GM19397 (cell line): ENCODE measurements at regions not wholly inside any gene's neighbourhood (a gene's known extent, or its start where the extent isn't known, plus 50 kb on each side); places are given as distances from the start of the nearest gene placed in this dataset.

Experiments
- ATAC-seq: cut with Tn5 transposase; IDR thresholded peaks from one replicate; pipeline ENCODE4 v1.9.1; 2021; ENCODE audit warnings: mild to moderate bottlenecking, moderate library complexity; ENCODE audit not compliant: unreplicated experiment

DNA sequence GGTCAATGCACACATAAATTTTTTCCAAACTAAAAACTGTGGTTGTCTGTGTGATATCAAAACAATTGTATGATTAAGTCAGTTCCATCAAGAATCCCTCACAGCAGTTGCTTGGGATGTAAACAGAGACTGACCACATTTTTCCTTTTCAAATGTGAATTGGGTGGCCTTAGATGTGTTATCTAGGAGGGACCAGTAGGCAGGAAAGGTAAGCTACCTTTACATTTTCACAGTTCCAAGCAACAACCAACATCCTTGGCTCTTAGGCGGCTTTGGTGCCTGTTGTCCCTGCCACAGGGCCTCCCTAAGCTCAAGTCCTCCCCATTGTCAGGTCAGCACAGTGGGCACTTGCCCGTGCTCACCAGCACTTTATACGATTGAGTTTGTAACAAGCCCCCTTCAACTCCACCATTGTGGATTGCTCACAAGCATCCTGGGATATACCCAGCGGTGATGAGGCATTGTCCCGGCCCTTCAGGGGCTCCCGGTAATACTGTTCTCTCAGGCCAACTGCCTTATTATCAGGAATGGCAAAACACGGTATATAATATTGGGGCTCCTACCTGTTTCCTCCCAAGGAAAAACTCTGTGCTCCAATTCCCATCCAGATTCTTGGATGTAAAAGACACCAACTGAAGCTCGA, 114.9 kb upstream of the ANKRD1 start:
- no peak for ATAC-seq

DNA sequence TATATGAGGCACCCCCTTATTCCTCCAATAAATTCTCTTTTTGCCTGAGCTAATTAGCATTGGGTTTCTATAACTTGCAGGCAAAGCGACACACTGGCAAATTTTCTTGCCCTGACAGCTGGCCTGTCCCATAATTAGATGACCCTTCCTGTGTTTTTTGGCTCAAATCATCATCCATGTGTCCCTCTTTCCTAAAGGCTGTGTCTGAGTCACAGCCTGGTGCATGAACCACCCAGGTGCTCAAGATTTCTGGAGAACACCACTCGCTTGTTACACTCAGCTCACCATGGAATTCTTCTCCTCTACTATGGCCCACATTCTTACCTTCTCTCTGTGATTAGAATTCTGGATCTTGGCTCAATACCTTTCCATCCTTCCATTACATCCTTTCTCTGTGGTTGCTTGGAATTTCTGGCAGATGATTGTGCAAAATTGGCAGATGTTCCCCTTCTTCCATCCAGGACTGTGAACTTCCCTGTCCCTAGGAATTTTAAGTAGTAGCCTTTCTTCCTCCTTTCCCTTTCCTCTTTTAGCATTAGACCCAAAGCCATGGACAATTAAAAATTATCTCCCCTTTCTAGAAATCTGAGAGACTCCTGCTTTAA, 116.0 kb upstream of the ANKRD1 start:
- no peak for ATAC-seq

DNA sequence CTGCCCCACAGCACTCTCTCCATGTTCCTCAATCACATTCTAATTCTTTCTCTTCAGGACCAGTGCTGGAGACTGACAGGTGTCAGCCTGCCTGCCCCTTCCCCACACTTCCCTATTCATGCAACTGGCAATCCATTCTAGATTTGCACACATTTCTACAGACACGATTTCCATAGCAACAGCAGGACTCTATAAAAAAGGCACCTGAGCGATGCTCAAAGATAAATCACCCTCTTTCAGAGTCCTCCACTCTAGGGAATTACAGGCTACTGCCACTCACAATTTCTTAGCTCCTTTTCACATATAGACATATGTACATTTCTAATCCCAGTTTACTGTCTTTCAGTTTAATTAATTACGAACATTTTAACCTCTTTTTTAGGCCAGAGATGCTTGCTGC, 118.1 kb upstream of the ANKRD1 start:
- no peak for ATAC-seq

DNA sequence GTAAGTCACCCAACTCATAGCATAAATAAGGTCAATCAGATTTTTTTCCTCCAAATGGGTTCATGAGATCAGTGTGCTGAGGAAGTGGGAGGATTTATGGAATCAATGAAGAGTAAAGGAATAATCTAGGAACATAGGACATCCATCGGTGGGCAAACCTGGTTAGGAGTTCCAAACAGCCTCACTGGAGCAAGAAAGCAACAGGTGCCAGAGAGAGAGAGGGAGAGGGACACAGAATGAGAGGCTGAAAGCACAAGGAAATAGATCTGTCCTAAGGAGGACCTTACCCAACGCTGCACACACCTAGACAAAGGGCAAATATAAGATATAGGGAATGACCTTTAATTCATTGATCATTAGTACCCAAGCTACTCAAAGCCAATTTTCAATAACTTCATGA, 119.5 kb upstream of the ANKRD1 start:
- ATAC-seq, result no peak

DNA sequence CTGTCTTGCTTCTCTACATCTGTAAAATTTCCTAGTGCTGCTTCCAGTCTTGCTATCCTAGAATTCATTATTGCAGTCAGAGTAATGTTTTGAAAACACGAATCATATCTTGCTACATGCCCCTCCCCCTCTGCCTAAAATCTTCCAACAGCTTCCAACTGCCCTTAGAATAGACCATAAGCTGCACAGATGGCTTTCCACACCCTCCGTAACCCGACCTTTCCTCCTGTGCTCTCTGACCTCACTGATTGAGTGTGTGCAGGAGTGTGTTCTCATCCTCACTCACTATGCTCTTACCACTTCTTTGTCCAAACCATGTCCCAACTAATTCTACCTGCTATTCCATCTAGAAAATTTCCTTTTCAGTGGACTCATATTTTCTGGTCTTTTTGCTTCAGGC, 121.2 kb upstream of the ANKRD1 start:
- ATAC-seq, result no peak

DNA sequence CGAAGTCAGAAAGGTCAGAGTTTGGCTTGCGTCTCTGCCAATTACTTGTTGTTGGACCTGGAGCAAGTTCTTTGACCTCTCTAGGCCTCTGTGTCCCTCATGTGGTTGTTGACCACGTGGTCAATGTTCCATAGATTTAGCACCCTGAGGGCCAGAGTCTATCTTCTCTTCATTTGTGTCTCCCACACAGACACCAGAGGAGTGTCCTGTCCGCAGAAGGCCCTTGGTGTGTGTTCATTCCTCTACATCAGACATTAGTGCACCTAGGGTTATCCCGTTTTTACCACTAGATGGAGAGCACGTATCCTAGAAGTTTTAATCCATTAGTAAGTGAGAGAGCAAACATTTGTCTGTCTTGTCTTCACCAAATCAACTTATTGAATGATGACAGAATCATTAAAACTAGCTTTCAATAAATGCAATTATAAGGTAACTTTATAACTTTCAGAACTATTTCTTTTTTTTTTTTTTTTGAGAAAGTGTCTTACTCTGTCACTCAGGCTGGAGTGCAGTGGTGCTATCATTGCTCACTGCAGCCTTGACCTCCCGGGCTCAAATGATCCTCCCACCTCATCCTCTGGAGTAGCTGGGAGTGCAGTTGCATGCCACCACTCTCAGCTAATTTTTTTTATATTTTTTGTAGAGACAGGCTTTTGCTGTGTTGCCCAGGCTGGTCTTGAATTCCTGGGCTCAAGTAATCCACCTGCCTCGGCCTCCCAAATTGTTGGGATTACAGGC, 122.5 kb upstream of the ANKRD1 start:
- no peak for ATAC-seq

DNA sequence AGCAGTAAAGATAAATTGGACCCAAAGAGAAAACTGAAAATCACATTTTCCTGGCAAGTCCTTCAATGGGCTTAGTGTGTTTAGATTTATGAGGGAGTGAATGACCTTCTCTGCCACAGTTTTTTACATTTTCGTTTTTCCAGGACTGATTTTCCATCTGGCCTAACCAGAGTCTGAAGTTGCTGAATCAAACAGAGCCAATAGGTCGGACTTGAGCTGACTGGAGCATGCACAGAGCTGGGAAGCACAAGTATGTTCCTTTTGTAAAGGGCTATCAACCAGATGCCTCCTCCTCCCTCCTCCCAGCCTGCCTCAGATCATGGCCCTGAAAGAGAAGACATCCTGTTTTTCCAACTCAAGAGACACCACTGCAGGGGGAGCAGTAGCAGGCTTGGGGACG, 126.0 kb upstream of the ANKRD1 start:
- ATAC-seq, result no peak

DNA sequence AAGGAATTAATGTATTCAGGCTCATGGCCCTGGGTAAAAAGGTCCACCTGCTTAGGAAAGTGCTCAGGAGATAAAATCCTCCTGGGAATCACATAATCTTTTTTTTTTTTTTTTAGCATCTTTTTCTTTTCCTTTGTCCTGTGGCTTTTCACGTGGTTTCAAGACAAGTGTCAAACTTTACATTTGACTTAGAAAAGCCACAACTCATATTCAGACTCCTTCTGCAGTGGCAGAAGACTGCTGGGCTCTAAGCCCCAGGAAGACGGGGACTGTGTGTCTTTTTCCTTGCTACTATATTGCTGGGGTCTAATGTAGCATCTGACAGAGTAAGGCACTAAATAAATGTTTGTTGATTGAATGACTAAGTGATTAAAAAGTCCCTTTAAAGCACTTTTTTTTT, 127.5 kb upstream of the ANKRD1 start:
- ATAC-seq, result no peak

DNA sequence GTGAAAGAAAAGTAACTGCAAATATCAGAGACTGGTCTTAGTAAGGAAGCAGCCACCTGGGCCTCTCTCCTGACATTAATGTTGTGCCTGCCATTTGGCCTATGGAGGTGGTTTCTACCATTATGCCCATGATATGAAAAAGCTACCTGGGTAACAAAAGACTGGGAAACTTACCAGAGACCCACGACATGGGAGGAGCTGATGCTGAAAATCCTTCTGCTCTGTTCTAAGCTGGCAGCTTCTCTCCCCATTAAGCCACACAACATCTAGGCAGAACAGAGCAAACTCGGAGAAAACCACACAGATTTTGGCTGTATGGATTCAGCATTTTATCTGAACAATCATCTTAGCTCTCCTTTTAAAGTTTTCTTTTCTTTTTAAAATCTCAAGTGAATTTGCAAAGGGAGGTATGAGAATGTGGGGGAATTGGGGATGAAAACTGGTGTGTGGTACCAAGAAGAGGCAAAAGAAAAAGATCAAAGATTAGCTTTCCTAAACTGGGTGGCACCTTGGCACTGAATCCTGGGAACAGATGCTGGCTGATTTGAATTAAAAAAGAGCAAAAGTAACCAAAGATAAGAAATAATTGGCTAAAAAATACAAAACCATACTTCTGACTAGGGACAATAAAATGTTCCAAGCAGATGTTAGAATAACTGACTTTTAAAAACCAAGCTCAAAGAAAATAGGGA, 128.6 kb upstream of the ANKRD1 start:
- no peak for ATAC-seq

DNA sequence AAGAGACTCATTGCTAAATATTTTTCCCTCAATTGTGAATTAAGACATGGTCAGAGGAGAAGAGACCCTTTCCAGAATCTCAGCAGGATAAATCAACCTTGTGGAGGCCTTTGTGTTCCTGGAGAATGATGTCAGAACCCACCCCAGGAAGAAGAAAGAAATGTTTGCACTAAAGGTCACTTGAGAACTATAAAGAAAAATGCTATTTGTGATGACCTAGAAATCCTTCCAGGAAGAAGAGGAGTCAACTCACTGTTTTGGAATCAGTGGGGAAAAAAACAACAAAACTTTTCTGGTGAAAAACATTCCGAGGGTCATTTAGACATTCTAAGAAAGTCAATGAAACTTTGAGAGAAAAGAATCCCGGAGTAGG, 129.1 kb upstream of the ANKRD1 start:
- no peak for ATAC-seq

DNA sequence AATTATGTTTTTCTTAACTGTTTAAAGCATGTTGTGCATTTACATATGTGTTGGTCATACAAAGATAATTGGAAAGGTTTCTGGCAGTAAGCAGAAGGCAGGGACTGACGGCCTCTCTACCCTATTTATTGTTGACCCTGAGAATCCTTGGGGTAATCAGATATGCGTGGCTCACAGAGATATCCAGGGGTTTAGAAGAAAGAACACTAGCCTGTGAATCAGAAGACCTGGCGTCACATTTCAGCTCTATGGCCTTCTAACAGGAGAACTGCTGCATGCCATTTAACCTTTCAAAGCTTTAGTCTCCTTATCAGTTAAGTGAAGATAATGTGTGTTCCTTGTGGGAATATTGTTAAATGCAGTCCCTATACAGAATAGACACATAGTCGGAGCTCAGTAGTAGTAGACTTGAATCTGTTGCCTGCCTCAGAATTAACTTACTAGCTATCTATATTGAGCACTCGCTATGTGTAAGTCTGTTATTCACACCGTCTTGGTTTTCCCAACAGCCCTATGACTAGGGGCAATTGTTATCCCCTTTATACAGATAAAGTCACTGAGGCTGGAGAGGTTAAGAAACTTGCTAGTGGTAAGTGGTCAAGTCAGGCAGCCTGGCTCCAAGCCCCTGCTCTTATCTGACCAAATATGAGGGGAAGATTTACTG, 129.6 kb upstream of the ANKRD1 start:
- no peak for ATAC-seq

DNA sequence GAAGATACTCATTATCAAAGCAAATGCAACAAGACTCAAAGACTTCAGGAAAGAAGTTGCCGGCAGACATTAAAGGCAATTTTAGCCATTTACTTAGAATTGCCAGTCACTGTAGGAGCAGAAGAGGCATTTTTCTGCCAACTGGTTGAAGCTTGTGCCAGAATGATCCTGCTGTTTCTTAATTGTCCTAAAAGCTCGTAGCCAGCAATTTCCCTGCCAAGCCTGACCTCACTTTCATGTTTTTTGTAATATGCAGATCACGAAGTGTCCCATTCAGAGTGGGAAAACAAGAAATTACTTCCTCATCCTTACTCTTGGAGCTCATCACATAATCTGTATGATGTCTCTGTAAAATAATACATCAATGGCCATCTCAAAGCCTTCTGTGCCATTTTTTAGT, 130.9 kb upstream of the ANKRD1 start:
- ATAC-seq, result no peak

DNA sequence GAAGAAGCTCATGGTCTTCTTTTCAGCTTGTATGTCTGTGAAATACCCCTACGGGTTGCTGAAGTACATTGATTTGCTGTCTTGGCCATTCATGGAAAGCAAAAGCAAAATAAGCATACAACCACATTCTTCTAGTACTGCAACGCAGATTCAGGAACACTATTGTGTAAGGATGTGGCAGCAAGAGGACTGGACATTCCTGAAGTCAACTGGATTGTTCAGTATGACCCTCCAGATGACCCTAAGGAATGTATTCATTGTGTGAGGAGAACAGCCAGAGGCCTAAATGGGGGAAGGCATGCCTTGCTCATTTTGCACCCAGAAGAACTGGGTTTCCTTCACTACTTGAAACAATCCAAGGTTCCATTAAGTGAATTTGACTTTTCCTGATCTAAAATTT, 133.4 kb upstream of the ANKRD1 start:
- ATAC-seq, result no peak

DNA sequence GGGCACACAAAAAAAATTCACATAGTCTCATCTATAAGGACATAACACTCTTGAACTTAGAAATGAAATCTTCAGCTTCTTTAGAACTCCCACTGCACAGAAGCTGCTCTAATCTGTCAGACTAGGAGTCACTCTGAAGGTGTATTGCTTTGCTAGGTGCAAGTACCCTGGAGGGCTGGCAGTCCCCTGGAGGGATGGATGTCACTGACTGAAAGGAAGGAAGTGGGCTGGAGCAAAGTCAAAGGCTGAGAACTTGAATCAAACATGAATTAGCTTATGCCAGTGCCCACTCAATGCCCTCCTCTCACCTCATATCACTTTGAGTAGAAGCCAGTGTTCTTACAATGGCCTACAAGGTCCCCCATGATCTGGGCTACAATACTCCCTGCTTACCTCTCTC, 140.3 kb upstream of the ANKRD1 start:
- ATAC-seq, result no peak

DNA sequence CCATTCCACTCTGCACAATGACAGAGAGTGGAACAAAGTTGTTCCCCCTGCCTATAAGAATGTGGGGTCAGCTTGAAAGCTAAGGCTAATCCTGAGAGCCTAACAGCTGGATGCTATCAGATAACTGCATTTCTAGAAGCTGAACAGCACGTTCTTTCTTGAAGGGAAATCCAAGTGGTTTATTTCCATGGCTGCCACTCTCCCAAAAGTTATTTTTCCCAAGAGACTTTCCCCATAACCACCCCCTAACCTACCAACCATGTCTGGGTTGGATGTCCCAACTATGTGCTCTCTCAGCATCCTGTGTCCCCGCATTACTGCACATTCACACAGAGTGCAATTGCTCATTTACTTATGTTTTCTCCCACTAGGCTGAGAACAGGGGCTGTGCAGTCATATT, 140.7 kb upstream of the ANKRD1 start:
- ATAC-seq, result no peak

DNA sequence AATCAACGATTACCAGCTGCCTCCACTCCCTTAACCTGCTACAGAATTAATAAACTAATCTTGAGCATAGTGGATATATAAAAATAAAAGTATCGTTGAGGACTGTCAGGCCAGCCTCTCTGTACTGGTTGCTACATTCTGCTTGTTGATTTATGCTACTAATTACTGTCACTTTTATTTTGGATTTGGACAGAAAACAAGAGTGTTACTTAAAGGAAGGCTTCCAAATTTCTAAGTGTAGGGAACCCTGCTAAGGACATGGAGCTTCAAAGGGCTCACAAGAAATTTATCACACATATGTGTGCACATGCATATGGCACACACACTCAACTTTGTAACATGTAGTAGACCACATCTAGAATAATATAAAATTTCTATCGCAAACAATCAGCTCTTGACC, 141.2 kb upstream of the ANKRD1 start:
- ATAC-seq, result no peak

DNA sequence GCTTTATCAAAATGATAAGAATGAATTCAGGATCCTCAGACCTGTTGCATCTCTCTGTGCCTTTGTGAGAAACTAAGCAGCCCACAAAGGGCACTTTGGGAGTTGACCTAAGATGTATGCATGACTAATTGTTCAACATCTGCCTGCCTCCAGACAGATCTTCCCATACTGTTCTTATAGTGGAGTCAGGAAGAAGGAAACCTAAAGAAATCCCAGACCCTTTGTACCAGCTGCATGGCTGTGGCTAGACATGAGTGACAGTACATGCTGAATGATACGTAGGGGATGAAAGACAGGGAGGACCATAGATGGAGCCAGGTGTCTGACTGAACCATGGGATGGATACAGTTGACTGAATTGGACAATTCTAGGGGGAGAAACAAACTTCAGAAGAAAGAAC, 148.7 kb upstream of the PCGF5 start:
- ATAC-seq, result no peak

DNA sequence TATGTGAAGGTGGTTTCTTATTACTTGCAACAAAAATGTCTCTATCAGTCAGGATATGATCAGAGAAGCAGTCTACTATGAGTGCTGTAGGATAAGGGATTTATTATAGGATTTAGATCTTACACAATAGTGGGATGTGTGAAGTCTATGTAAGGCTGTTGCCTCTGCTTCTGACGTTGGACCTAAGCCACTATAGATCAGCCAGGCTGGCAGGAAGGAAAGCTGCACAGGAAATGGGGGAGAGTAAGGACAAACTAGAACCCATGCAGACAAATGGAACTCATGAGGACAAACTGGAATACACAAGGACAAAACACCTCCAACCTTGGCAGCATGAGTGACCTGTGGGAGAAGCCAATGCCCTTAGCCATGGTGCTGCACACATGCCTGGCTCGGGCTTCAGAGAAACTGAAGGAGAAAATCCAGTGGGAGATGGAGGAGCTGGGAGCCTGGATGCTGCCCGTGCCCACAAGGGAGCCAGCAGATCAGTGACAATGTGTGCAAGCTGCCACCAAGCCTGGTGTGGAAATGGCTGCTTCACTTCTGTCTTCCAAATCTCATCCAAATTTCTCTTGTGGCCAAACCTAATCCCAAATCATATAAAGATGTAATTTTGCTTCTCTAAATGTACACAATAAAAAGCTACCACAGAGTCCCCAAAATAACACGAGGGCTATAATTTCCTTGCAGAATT, 147.0 kb upstream of the PCGF5 start:
- no peak for ATAC-seq

DNA sequence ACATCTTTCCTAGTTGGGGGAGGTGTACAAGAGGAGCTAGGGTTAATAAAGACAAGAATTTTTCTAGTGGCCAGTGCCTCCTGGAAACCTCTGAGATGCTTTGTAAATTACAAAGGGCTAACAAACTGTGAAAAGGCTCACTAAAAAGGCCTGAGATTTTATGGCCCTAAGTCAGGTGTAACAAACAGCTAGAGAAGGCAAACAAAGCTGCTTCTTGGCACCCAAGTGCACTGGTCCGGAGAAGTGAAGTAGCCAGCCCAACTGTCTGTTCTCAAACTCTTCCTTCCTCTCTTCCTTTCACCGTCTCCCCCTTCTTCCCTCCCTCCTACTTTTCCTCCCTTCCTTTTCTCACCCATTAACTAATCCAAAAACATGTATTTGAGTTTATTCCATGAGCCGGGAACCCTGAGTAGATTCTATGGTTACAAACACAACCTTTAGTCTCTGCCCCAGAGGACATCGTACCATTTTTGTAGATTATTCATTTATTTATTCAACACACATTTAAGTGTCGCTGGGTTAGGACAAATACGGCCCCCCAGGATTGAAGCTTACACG, 143.4 kb upstream of the PCGF5 start:
- ATAC-seq, result no peak

DNA sequence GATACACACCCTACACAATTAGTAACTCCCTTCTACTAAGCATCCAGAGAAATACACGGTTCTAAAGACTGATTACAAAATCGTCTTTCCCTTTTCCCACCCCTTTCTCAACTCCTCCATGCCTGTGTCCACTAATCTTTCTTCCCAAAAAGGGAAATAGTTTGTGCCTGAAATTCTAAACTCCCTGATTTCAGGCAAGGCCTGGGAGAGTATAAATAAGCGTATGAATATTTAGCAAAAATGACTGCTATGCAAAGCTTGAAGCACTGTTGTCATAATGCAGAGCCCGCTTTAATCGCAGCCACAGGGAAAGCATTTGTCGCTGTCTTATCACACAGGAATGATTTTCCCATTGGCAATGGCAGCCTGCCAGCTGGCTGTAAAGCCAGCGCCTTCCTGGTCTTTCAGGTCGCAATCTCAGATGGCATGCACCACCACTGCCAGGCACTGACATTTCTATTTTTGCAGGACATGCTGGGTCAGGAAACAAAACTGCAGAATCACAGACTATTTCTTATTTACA, 142.9 kb upstream of the PCGF5 start:
- ATAC-seq, result no peak
